NCI-H1417 (cell line): ENCODE measurements at regions not wholly inside any gene's neighbourhood (a gene's known extent, or its start where the extent isn't known, plus 50 kb on each side); places are given as distances from the start of the nearest gene placed in this dataset.
A peak's percentile ranks its signal among the peaks of the same experiment; 100 is the strongest.
"Not testable (repeated sequence)": the region's sequence is repeated elsewhere in the genome, so short reads cannot be mapped to it uniquely, and the experiment has no call there.

Source experiments
- DNase-seq, 3 experiments: peaks; one replicate each; lab custom pipeline; 2025; lab: John Stamatoyannopoulos, UW

DNA sequence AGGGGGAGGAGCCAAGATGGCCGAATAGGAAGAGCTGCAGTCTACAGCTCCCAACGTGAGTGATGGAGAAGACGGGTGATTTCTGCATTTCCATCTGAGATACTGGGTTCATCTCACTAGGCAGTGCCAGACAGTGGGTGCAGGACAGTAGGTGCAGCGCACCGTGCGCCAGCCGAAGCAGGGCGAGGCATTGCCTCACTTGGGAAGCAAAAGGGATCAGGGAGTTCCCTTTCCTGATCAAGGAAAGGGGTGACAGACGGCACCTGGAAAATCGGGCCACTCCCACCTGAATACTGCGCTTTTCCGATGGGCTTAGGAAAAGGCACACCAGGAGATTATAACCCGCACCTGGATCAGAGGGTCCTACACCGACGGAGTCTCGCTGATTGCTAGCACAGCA, 121.1 kb upstream of the SESTD1 start:
- DNase-seq = not testable (repeated sequence)

GRCh38 chr2:179383975-179384374, 119.3 kb upstream of the SESTD1 start:
- DNase-seq = no peak

DNA sequence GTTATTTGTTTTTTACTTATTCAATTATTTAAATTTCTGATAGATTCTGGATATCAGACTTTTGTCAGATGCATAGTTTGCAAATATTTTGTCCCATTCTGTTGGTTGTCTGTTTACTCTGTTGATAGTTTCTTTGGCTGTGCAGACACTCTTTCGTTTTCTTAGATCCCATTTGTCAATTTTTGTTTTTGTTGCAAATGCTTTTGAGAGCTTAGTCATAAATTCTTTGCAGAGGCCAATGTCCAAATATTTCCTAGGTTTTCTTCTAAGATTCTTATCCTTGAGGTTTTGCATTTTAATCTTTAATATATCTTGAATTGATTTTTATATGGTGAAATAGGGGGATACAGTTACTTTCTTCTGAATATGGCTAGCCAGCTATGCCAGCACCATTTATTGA, 112.7 kb upstream of the SESTD1 start:
- DNase-seq = no peak

- DNase-seq = no peak
Measured at GRCh38 chr2:179376881-179377280, 112.2 kb upstream of the SESTD1 start.

DNA sequence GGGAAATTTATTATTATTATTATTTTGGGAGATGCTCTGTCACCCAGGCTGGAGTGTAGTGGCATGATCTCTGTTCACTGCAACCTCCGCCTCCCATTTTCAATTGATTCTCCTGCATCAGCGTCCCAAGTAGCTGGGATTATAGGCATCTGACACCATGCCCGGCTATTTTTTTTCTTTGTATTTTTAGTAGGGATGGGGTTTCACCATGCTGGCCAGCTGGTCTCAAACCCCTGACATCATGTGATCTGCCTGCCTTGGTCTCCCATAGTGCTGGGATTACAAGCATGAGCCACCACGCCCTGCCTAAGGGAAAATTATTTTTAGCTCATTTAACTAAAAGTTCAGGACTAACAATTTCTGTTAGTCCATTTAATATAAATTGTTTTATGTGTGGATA, 109.2 kb upstream of the SESTD1 start:
- DNase-seq = no peak

GRCh38 chr2:179365561-179365960, 100.9 kb upstream of the SESTD1 start:
- DNase-seq = not testable (repeated sequence)

DNA sequence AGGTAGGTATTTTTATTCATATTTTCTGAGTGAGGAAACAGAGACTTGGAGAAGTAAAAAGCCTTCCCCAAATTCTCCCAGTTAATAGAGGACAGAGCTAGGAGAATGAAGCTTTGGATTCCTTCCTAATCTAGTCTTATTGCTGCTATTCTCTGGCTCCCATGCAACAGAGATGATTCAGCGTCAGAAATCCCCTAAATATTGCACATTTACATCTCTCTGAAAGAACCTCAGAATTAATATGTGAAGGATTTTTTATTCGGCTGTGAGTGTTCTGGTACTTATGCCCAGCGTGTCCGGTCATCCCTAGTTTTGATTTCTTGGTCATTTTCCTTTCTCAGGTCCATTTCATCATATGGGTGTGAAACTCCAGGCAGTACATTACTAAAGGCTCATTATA, 91.2 kb upstream of the SESTD1 start:
- DNase-seq = no peak

GRCh38 chr2:179354739-179355537, 90.3 kb upstream of the SESTD1 start:
- peak in 1 of 3 experiments; percentile 19 for DNase-seq

- DNase-seq = no peak
Measured at GRCh38 chr2:179354296-179354695, 89.7 kb upstream of the SESTD1 start.

GRCh38 chr2:179352181-179352580, 87.5 kb upstream of the SESTD1 start:
- no peak for DNase-seq

GRCh38 chr2:179351057-179351456, 86.4 kb upstream of the SESTD1 start:
- no peak for DNase-seq

- no peak for DNase-seq
Measured at GRCh38 chr2:179349670-179350303, 85.2 kb upstream of the SESTD1 start.

GRCh38 chr2:179348906-179349305, 84.3 kb upstream of the SESTD1 start:
- DNase-seq = no peak

DNA sequence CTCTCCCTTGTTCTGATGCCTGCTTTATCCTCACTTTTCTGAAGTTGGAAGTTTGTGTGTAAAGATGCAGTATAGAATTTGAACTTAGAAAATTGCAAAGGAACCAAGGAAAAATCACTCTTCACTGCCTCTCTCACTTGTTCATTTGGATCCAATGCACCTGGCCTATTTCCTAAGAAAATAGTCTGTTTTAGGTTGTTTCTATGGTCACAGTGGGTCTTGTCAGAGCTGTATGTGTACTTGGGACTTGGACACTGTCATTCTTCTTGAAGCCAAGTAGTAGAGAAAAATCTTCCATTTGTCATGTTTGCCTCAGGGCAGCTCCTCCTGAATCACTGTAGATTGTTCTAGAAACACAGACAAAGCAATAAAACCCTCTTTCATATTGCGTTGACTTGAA, 80.3 kb upstream of the SESTD1 start:
- no peak for DNase-seq

- no peak for DNase-seq
Measured at GRCh38 chr2:179344280-179344964, 79.8 kb upstream of the SESTD1 start.

- DNase-seq = no peak
Measured at GRCh38 chr2:179343945-179344279, 79.3 kb upstream of the SESTD1 start.

DNA sequence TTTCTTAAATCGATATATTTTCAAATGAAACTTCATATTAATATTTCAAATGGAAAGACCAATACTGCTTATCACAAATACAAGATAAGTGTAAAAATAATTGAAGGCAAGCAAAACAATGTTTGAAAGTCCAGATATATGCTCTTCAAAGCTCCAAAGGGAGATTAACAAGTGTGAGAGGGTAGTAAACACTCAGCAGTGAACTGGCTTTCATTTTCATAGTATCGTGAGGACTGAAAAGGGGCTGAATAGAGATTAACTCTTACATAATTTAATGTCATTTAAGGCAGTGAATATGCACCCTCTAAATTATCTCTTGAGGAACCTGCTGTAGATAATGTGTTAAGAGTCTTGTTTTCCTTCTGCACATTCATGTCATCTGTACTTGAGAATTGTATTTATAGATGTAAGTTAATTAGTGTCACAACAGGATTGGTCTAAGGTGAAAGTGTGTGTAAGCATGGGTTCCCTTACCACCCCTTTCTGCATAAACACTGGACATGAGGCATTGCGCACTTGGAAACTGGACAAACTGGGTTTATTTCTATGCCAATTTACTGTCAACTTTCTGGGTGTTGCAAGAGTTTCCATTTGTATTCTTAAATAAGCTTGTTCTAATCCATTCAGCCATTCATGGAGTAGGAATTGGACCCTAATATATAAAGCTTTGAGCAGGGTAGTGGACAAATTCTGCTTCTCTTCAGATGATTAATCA, 76.7 kb upstream of the SESTD1 start:
- DNase-seq = peak in 1 of 3 experiments; percentile 17

GRCh38 chr2:179340678-179341077, 76.0 kb upstream of the SESTD1 start:
- peak in 2 of 3 experiments; percentile 8 to 53 for DNase-seq

DNA sequence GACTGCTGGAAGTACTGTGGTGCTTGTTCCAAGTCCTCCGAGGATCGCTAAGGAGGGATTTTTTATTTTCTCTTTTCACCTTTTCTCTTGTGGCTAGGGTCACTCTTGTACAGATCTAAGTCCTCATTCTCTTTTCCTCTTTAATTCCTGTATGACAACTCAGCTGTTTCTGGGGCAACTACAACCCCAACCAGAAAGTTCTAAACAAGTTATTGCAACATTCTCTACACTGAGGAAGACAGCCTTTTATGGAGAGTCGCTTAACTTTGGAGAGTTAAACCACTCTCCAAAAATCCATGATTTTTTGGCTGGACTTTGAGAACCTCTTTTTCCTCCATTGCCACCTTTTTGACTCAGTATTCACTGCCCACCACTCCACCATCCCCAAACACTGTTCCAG, 74.0 kb upstream of the SESTD1 start:
- DNase-seq = no peak

GRCh38 chr2:179336782-179337534, 72.3 kb upstream of the SESTD1 start:
- DNase-seq = no peak

DNA sequence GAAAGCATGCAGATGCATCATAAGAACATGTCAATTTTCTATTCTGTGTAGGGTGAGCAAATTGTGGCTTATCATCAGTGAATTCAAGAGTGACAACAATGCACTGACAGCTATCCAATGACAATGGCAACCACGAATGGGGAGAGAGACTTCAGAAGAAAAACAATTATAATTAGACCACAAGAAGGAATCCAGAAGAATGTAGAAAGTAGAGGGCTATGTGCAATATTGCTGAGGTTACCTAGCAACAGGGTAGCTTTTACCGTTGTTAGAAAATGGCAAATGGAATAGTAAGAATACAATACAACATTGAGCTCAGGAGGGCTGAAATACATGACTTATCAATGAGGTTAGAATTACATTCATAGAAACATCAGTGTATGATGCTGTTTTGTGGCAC, 71.1 kb upstream of the SESTD1 start:
- no peak for DNase-seq

GRCh38 chr2:179332903-179333302, 68.3 kb upstream of the SESTD1 start:
- no peak for DNase-seq
